ENCODE measurements at regions not wholly inside any gene's neighbourhood (a gene's known extent, or its start where the extent isn't known, plus 50 kb on each side); places are given as distances from the start of the nearest gene placed in this dataset.

DNA sequence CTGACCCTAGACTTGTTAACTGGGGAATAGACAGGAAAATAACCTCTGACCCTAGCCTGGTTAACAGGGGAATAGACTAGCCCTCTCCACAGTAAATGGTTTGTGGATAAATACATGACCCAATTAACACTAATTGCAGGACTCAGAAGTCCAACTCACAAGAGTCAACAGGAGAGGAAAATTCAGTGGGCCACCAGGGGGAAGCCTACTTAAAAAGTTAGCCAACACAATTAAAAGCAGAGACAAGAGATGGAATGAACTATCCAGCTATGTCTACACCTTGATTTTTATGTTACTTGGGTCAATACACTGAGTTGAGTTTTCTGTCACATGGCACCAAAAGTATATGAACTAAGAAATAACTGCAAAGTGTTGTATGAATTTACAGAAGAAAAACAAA is 158.8 kb upstream of the SLC39A10 start:
- ChIA-PET CTCF (interaction anchor here (0.8 to 2.6 kb wide), 5 partner anchors 12 to 440 kb away, joined by 3 to 18 read pairs (median 4); partner anchors contain the start of gene SLC39A10), POLR2A (no interaction called here)
- Histone ChIP-seq H3K9me3 (ENCODE audit: control insufficient read depth, insufficient read depth, low read depth, low read length) (no peaks in the 10 kb centered on the region), H3K27ac (ENCODE audit: extremely low read depth, low read depth, low read length) (no peak overlapping the region), H3K4me3 (ENCODE audit: low read depth, low read length) (no peak overlapping the region), H3K36me3 (ENCODE audit: control insufficient read depth in 2 of 2, insufficient read depth in 1 of 2, low read length in 2 of 2) (no peaks in the 10 kb centered on the region), H3K4me1 (ENCODE audit: control insufficient read depth, insufficient read depth, low read length) (no peaks in the 10 kb centered on the region)
- no peak for TF ChIP-seq MEIS1 (CRISPR knock-in tag; IDR thresholded peaks at IDR 0.05; ENCODE audit: borderline replicate concordance)
- TF ChIP-seq ZNF221 (tag by site-specific recombination; IDR thresholded peaks at IDR 0.05; ENCODE audit: borderline replicate concordance), result no peak
- TF ChIP-seq ZNF354C (tag by site-specific recombination; IDR thresholded peaks at IDR 0.05; ENCODE audit: borderline replicate concordance, low read depth), result no peak
- no peak for TF ChIP-seq ZNF16 (tag by site-specific recombination; IDR thresholded peaks at IDR 0.05; ENCODE audit: low read depth)
- no peak for TF ChIP-seq ZNF157 (tag by site-specific recombination; IDR thresholded peaks at IDR 0.05)
- TF ChIP-seq, protein P1, sequence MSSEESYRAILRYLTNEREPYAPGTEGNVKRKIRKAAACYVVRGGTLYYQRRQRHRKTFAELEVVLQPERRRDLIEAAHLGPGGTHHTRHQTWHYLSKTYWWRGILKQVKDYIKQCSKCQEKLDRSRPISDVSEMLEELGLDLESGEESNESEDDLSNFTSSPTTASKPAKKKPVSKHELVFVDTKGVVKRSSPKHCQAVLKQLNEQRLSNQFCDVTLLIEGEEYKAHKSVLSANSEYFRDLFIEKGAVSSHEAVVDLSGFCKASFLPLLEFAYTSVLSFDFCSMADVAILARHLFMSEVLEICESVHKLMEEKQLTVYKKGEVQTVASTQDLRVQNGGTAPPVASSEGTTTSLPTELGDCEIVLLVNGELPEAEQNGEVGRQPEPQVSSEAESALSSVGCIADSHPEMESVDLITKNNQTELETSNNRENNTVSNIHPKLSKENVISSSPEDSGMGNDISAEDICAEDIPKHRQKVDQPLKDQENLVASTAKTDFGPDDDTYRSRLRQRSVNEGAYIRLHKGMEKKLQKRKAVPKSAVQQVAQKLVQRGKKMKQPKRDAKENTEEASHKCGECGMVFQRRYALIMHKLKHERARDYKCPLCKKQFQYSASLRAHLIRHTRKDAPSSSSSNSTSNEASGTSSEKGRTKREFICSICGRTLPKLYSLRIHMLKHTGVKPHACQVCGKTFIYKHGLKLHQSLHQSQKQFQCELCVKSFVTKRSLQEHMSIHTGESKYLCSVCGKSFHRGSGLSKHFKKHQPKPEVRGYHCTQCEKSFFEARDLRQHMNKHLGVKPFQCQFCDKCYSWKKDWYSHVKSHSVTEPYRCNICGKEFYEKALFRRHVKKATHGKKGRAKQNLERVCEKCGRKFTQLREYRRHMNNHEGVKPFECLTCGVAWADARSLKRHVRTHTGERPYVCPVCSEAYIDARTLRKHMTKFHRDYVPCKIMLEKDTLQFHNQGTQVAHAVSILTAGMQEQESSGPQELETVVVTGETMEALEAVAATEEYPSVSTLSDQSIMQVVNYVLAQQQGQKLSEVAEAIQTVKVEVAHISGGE (tag by site-specific recombination; conservative IDR thresholded peaks at IDR 0.05; ENCODE audit: low read depth), result no peak
- no peak for TF ChIP-seq HOXD13 (CRISPR knock-in tag; IDR thresholded peaks at IDR 0.05; ENCODE audit: borderline replicate concordance)
- TF ChIP-seq, protein P2, sequence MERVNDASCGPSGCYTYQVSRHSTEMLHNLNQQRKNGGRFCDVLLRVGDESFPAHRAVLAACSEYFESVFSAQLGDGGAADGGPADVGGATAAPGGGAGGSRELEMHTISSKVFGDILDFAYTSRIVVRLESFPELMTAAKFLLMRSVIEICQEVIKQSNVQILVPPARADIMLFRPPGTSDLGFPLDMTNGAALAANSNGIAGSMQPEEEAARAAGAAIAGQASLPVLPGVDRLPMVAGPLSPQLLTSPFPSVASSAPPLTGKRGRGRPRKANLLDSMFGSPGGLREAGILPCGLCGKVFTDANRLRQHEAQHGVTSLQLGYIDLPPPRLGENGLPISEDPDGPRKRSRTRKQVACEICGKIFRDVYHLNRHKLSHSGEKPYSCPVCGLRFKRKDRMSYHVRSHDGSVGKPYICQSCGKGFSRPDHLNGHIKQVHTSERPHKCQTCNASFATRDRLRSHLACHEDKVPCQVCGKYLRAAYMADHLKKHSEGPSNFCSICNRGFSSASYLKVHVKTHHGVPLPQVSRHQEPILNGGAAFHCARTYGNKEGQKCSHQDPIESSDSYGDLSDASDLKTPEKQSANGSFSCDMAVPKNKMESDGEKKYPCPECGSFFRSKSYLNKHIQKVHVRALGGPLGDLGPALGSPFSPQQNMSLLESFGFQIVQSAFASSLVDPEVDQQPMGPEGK (tag by site-specific recombination; IDR thresholded peaks at IDR 0.05), result no peak

DNA sequence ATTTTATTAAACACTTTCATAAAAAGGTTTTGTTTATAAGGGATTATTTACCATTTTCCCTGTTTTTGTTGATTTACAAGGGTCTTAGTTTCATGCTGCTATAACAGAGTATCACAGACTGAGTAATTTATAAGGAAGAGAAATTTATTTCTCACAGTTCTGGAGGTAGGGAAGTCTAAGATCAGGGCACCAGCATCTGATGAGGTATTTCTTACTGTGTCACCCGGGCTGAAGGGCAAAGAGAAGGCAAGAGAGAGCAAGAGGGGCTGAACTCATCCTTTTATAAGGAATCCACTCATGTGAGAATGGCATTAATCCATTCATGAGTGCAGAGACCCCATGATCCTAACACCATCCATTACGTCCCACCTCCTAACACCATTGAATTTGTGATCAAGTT is 160.0 kb upstream of the SLC39A10 start:
- CTCF ChIA-PET, result interaction anchor here (2.6 kb wide), 1 partner anchor 163 kb away, joined by 18 read pairs; no protein-coding TSS in a partner anchor
- Histone ChIP-seq H3K4me3 (ENCODE audit: low read depth, low read length) (no peak overlapping the region), H3K4me1 (ENCODE audit: control insufficient read depth, insufficient read depth, low read length) (no peaks in the 10 kb centered on the region), H3K36me3 (ENCODE audit: control insufficient read depth in 2 of 2, insufficient read depth in 1 of 2, low read length in 2 of 2) (no peaks in the 10 kb centered on the region), H3K27ac (ENCODE audit: extremely low read depth, low read depth, low read length) (no peak overlapping the region), H3K9me3 (ENCODE audit: control insufficient read depth, insufficient read depth, low read depth, low read length) (no peaks in the 10 kb centered on the region)
- POLR2A ChIA-PET, result no interaction called here
- TF ChIP-seq ZSCAN16 (tag by site-specific recombination; IDR thresholded peaks at IDR 0.05) (no peak), ZNF768 (tag by site-specific recombination; IDR thresholded peaks at IDR 0.05) (no peak), ZNF366 (tag by site-specific recombination; conservative IDR thresholded peaks at IDR 0.05) (no peak), ZNF37A (tag by site-specific recombination; IDR thresholded peaks at IDR 0.05) (no peak), ZNF394 (tag by site-specific recombination; IDR thresholded peaks at IDR 0.05; ENCODE audit: borderline replicate concordance) (no peak), ZNF624 (tag by site-specific recombination; IDR thresholded peaks at IDR 0.05) (no peak), ZNF23 (tag by site-specific recombination; IDR thresholded peaks at IDR 0.05; ENCODE audit: borderline replicate concordance) (no peak), ZNF140 (tag by site-specific recombination; IDR thresholded peaks at IDR 0.05) (no peak), ZNF555 (tag by site-specific recombination; conservative IDR thresholded peaks at IDR 0.05) (no peak), KLF1 (tag by site-specific recombination; IDR thresholded peaks at IDR 0.05) (no peak), ZNF292 (tag by site-specific recombination; IDR thresholded peaks at IDR 0.05; ENCODE audit: borderline replicate concordance, low read depth) (no peak)
- TF ChIP-seq, protein P3, sequence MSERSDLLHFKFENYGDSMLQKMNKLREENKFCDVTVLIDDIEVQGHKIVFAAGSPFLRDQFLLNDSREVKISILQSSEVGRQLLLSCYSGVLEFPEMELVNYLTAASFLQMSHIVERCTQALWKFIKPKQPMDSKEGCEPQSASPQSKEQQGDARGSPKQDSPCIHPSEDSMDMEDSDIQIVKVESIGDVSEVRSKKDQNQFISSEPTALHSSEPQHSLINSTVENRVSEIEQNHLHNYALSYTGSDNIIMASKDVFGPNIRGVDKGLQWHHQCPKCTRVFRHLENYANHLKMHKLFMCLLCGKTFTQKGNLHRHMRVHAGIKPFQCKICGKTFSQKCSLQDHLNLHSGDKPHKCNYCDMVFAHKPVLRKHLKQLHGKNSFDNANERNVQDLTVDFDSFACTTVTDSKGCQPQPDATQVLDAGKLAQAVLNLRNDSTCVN (tag by site-specific recombination; optimal IDR thresholded peaks at IDR 0.05), result no peak
- TF ChIP-seq, protein P4, sequence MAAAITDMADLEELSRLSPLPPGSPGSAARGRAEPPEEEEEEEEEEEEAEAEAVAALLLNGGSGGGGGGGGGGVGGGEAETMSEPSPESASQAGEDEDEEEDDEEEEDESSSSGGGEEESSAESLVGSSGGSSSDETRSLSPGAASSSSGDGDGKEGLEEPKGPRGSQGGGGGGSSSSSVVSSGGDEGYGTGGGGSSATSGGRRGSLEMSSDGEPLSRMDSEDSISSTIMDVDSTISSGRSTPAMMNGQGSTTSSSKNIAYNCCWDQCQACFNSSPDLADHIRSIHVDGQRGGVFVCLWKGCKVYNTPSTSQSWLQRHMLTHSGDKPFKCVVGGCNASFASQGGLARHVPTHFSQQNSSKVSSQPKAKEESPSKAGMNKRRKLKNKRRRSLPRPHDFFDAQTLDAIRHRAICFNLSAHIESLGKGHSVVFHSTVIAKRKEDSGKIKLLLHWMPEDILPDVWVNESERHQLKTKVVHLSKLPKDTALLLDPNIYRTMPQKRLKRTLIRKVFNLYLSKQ (tag by site-specific recombination; IDR thresholded peaks at IDR 0.05; ENCODE audit: borderline replicate concordance), result no peak
- TF ChIP-seq, protein P5, sequence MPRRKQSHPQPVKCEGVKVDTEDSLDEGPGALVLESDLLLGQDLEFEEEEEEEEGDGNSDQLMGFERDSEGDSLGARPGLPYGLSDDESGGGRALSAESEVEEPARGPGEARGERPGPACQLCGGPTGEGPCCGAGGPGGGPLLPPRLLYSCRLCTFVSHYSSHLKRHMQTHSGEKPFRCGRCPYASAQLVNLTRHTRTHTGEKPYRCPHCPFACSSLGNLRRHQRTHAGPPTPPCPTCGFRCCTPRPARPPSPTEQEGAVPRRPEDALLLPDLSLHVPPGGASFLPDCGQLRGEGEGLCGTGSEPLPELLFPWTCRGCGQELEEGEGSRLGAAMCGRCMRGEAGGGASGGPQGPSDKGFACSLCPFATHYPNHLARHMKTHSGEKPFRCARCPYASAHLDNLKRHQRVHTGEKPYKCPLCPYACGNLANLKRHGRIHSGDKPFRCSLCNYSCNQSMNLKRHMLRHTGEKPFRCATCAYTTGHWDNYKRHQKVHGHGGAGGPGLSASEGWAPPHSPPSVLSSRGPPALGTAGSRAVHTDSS (tag by site-specific recombination; IDR thresholded peaks at IDR 0.05), result no peak
